NCI-H1694 (cell line): ENCODE measurements at regions not wholly inside any gene's neighbourhood (a gene's known extent, or its start where the extent isn't known, plus 50 kb on each side); places are given as distances from the start of the nearest gene placed in this dataset.
"Not testable (repeated sequence)": the region's sequence is repeated elsewhere in the genome, so short reads cannot be mapped to it uniquely, and the experiment has no call there.

Source experiments
- DNase-seq: peaks from one replicate; lab custom pipeline; 2025; lab: John Stamatoyannopoulos, UW

GRCh38 chr9:19936598-19936997 is 147.8 kb upstream of the SLC24A2 start:
- no peak for DNase-seq

GRCh38 chr9:19935422-19935821 is 146.6 kb upstream of the SLC24A2 start:
- no peak for DNase-seq

- DNase-seq, result no peak
These were observed 145.5 kb upstream of the SLC24A2 start for GRCh38 chr9:19934301-19934871.

GRCh38 chr9:19931098-19931890 is 142.5 kb upstream of the SLC24A2 start:
- DNase-seq, result no peak

- DNase-seq, result no peak
These were observed 138.7 kb upstream of the SLC24A2 start for GRCh38 chr9:19927560-19927959.

GRCh38 chr9:19926774-19927173 is 137.9 kb upstream of the SLC24A2 start:
- DNase-seq, result no peak

GRCh38 chr9:19925674-19926503 is 137.1 kb upstream of the SLC24A2 start:
- peak; percentile 66 for DNase-seq

GRCh38 chr9:19924080-19924479 is 135.2 kb upstream of the SLC24A2 start:
- no peak for DNase-seq

- DNase-seq, result peak; percentile 86
These were observed 133.8 kb upstream of the SLC24A2 start for GRCh38 chr9:19922476-19923118.

- DNase-seq, result no peak
These were observed 131.6 kb upstream of the SLC24A2 start for GRCh38 chr9:19920401-19920800.

GRCh38 chr9:19918630-19919029 is 129.8 kb upstream of the SLC24A2 start:
- DNase-seq, result no peak

GRCh38 chr9:19914044-19914443 is 125.2 kb upstream of the SLC24A2 start:
- DNase-seq, result no peak

GRCh38 chr9:19913151-19913550 is 124.3 kb upstream of the SLC24A2 start:
- no peak for DNase-seq

GRCh38 chr9:19903076-19903475 is 114.2 kb upstream of the SLC24A2 start:
- no peak for DNase-seq

GRCh38 chr9:19901586-19901985 is 112.7 kb upstream of the SLC24A2 start:
- DNase-seq, result no peak

GRCh38 chr9:19896161-19896560 is 107.3 kb upstream of the SLC24A2 start:
- no peak for DNase-seq

- DNase-seq, result not testable (repeated sequence)
These were observed 106.7 kb upstream of the SLC24A2 start for GRCh38 chr9:19895578-19895977.

- no peak for DNase-seq
These were observed 106.2 kb upstream of the SLC24A2 start for GRCh38 chr9:19895006-19895405.

- DNase-seq, result no peak
These were observed 96.8 kb upstream of the SLC24A2 start for GRCh38 chr9:19885608-19886007.

- DNase-seq, result no peak
These were observed 90.2 kb upstream of the SLC24A2 start for GRCh38 chr9:19879062-19879461.

- no peak for DNase-seq
These were observed 87.9 kb upstream of the SLC24A2 start for GRCh38 chr9:19876569-19877316.
